Peyer's patch (tissue), 4 donors: ENCODE measurements at regions not wholly inside any gene's neighbourhood (a gene's known extent, or its start where the extent isn't known, plus 50 kb on each side); places are given as distances from the start of the nearest gene placed in this dataset.

Source experiments
- POLR2A ChIP-seq, 2 donors: fragments of 450-650 bp; IDR thresholded peaks; one replicate each; pipeline ENCODE4 v1.5.1; 2017; ENCODE audit warnings: antibody characterized with exemption in 2 of 2, mild to moderate bottlenecking in 2 of 2, moderate library complexity in 2 of 2
- TF ChIP-seq, protein P1 (sequence below), 6 experiments: fragments of 450-650 bp in 4 of 6; fragments of 200-600 bp in 2 of 6; sonication (generic) in 1 of 6; IDR thresholded peaks; one replicate each; pipeline ENCODE4 v1.5.1; 2017 to 2019; ENCODE audit warnings: antibody characterized with exemption in 6 of 6, mild to moderate bottlenecking in 3 of 6, moderate library complexity in 1 of 6

DNA sequence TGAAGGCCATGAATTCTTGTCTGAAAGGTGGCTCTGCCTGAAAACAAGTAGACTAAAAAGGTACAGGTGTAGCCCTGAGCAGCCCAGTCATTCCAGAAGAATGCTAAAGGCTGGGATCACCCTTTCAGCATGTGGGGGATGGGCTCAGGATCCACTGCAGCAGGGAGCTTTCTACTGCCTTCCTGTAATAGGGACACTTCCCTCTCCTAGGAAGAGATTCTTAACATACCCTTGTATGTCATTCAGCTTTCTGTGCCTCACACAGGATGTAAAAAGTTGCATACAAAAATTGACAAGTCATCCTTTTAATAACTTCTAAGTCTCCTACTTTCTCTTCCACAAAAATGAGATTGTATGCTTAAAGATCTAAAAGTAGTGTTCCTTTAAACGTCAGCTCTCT lies 123.3 kb downstream of the ZNF518B start:
- TF ChIP-seq, protein P1, sequence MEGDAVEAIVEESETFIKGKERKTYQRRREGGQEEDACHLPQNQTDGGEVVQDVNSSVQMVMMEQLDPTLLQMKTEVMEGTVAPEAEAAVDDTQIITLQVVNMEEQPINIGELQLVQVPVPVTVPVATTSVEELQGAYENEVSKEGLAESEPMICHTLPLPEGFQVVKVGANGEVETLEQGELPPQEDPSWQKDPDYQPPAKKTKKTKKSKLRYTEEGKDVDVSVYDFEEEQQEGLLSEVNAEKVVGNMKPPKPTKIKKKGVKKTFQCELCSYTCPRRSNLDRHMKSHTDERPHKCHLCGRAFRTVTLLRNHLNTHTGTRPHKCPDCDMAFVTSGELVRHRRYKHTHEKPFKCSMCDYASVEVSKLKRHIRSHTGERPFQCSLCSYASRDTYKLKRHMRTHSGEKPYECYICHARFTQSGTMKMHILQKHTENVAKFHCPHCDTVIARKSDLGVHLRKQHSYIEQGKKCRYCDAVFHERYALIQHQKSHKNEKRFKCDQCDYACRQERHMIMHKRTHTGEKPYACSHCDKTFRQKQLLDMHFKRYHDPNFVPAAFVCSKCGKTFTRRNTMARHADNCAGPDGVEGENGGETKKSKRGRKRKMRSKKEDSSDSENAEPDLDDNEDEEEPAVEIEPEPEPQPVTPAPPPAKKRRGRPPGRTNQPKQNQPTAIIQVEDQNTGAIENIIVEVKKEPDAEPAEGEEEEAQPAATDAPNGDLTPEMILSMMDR (IDR thresholded peaks at IDR 0.05): no peak
- no peak for TF ChIP-seq POLR2A (IDR thresholded peaks at IDR 0.05)
